ENCODE measurements at regions not wholly inside any gene's neighbourhood (a gene's known extent, or its start where the extent isn't known, plus 50 kb on each side); places are given as distances from the start of the nearest gene placed in this dataset.
A peak's percentile ranks its signal among the peaks of the same experiment; 100 is the strongest.
"Not testable (repeated sequence)": the region's sequence is repeated elsewhere in the genome, so short reads cannot be mapped to it uniquely, and the experiment has no call there.

DNA sequence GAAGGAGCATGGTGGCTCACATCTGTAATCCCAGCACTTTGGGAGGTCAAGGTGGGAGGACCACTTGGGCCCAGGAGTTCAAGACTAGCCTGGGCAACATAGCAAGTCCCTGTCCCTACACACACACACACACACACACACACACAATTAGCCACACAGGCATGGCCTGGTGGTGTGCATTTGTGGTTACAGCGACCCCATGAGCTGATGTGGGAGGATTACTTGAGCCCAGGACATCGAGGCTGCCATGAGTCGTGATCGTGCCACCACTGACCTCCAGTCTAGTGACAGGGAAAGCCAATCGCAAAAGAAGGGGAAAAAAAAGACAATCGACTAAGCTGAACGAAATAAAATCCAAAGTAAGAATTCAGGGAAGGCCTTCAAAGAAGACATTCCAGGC is 67.9 kb downstream of the TBX3 start:
- ATAC-seq (no peak), DNase-seq (no peak)
- intact Hi-C loops (cut with DNase I, micrococcal nuclease), result no loop called here

DNA sequence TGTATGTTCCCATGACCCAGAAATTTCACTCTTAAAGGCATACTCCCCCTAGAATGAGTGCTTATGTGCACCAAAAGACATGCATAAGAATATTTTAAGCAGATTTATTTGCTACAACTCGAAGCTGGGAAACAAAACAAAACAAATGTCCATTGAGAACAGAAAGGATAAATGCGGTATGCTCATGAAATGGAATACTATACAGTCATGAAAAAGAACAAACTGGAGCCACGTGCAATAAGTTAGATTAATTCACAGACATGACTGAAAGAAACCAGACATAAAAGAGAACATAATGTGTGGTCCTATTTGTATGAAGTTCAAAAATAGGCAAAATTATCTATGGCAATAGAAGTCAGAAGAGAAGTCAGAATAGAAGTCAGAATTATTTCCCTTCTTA is 69.9 kb downstream of the TBX3 start:
- ATAC-seq (no peak), DNase-seq (no peak)
- intact Hi-C loops (cut with DNase I, micrococcal nuclease), result no loop called here

DNA sequence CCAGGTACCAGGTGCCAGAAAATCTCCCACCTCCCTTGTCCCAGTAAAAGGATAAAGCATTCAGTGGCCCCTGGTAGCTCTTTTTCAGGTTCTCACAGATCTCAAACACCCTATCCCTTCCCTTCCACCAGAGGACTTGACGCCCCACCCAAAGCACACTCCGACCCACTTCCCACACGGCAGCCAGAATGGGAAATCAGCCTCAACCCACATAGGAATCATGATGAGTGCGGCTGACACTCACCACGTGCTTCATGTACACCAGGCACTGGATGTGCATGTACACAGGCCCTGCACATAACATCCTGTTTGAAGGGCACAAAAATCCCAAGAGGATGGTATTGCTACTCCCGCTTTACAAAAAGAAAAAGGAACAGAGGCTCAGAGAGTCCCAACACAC is 71.9 kb downstream of the TBX3 start:
- no peak for DNase-seq
- no peak for ATAC-seq
- intact Hi-C loops (cut with DNase I, micrococcal nuclease), result no loop called here

DNA sequence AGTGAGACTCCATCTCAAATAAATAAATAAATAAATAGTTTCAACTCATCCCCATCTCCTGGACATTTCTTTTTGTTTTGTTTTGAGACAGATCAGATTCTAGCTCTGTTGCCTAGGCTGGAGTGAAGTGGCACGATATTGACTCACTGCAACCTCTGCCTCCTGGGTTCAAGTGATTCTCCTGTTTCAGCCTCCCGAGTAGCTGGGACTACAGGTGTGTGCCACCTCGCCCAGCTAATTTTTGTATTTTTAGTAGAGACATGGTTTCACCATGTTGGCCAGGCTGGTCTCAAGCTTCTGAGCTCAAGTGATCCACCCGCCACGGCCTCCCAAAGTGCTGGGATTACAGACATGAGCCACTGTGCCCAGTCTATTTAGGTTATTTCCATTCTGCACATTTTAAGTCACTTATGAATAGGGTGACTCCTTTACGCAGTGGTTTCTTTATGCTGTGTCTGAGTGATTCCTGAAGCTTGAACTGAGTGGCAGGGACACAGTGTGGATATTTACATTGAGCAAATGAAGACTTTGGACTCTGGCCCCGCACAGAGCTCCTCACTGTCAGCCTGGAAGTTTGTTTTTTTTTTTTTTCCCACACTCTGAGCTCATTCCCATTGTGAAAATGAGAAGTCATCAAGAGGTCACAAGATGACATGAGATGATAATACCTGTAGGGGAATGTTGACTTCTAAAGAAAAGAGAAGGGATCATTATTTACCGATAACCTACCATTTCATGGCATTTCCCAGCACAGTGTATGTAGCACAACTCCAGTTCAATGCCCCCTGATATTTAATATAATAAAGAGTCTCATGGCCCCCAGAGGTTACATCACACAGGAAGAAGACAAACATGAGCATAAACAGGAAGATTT is 72.6 kb downstream of the TBX3 start:
- intact Hi-C loops (cut with DNase I, micrococcal nuclease), result no loop called here
- DNase-seq (peak in 1 of 2 donors; percentile 47), ATAC-seq (peak; percentile 99)

DNA sequence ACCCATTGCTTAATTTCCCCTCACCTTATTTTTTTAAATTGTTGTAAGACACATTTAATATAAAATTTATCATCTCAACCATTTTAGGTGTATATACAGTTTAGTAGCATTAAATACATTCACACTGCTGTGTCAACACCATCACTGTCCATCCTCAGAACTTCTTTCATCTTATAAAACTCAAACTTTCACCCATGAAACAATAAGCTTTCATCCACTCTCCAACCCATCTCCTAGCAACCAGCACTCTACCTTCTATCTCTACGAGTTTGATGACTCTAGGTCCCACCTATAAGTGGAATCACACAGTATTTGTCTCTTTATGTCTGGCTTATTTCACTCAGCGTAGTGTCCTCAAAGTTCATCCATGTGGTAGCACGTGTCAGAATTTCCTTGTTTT is 75.5 kb downstream of the TBX3 start:
- ATAC-seq, result no peak
- DNase-seq, result no peak
- intact Hi-C loops (cut with DNase I, micrococcal nuclease), result no loop called here

DNA sequence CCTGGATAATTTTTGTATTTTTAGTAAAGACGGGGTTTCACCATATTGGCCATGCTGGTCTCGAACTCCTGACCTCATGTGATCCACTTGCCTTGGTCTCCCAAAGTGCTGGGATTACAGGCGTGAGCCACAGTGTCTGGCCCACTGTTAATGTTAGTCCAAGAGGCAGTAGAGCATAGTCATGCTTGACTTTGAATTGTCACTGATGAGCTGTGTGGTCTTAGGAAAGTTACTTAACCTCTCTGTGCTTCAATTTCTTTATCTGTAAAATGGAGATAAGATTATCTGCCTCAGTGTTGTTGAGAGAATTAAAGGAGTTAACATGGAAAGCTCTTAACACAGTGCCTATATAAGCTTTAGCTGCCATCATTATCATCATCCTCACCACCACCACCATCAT is 78.1 kb downstream of the TBX3 start:
- intact Hi-C loops (cut with DNase I, micrococcal nuclease), result no loop called here
- DNase-seq (no peak), ATAC-seq (no peak)

DNA sequence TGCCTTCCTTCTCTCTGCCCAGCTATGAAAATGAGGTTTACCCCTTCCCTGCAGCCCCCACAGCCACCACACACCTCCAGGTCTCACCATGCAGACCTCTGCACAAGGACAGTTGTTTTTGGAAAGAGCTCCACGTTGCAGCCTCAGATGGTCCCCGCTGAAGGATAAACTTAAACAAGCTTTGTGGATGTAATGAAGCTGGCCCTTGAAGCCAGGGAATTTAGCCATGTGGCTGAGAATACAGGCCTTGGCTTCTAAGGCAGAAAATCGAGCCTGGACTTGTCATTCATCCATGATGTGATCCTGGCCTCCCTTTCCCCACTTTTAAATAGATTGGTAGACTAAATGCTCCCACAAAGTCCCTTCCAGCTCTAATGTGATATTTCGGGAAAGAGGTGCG is 79.4 kb downstream of the TBX3 start:
- ATAC-seq, result no peak
- intact Hi-C loops (cut with DNase I, micrococcal nuclease), result no loop called here
- no peak for DNase-seq

GRCh38 chr12:114600584-114600983 is 83.4 kb downstream of the TBX3 start:
- DNase-seq; intact Hi-C loops (cut with DNase I, micrococcal nuclease); ATAC-seq: not testable (repeated sequence)

GRCh38 chr12:114598111-114598510 is 85.9 kb downstream of the TBX3 start:
- ATAC-seq (no peak), DNase-seq (no peak)
- intact Hi-C loops (cut with DNase I, micrococcal nuclease), result no loop called here

DNA sequence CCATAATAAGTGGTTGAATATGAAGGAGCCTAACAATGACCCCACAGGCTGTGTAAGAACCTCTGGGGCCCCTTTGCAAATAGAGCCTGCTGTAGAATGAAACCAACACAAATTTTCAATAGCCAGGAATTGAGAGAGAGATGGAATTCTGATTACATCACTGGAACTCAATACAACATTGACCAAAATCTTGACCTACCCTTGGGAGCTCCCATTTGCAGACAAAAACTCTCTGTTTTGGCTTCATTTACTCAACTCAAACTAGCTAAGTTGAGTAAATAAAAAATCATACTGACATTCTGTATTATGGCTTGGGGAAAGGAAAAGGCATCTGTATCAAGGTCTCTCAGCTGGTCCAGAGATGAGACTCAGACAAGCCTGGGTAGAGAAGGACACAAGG is 91.0 kb downstream of the TBX3 start:
- ATAC-seq, result no peak
- intact Hi-C loops (cut with DNase I, micrococcal nuclease), result no loop called here
- DNase-seq, result no peak

DNA sequence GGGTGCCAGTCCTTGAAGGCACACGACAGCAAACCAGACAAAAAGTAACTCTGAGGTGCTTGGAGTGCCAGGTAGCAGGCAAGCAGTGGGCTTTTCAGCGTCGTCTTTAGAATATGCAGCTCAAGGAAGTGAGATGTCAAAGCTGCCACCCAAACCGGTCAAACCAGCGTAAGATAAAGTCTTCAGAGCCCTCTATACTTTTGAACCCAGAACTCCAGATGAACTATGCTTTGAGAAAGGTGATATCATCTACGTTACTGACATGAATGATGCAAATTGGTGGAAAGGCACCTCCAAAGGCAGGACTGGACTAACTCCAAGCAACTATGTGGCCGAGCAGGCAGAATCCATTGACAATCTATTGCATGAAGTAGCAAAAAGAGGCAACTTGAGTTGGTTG is 95.9 kb downstream of the TBX3 start:
- DNase-seq (no peak), ATAC-seq (no peak)
- intact Hi-C loops (cut with DNase I, micrococcal nuclease), result no loop called here

DNA sequence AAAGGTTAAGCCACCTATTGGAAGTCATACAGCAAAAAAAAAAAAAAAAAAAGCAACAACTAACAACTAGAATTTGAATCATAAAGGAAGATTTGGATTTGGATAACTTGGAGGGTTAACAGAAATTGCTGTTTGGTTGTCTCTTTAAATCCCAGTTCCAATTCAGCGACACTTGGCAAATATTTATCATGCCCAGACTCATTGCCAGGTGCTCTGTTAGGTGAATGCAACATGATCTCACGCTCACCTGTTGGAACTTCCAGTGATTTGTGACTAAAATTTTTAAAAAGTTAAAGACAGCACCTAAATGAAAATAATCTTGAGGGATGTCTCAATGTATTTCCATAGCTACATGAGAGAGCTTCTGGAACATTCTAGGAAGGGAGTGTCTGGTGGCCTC is 103.7 kb downstream of the TBX3 start:
- intact Hi-C loops (cut with DNase I, micrococcal nuclease), result no loop called here
- DNase-seq (no peak), ATAC-seq (no peak)

DNA sequence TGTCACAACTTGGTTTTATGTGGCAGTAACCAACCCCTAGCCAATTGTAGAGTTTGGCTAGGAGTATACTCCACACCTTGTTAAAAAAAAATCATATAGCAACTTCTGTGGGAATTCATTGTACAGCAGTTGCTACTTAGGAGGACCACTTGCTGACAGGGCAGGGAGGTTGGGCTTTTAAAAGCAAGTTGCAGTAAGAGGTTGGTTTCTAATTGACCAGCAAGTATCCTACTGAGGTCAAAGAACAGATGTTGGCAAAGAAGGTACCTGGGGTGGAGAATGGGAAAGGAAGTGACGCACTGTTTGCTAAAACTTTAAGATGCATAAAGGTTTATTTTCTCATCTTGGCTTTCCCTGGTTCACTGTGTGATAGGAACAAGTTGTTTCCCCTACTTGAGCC is 104.6 kb downstream of the TBX3 start:
- no peak for DNase-seq
- no peak for ATAC-seq
- intact Hi-C loops (cut with DNase I, micrococcal nuclease), result no loop called here

DNA sequence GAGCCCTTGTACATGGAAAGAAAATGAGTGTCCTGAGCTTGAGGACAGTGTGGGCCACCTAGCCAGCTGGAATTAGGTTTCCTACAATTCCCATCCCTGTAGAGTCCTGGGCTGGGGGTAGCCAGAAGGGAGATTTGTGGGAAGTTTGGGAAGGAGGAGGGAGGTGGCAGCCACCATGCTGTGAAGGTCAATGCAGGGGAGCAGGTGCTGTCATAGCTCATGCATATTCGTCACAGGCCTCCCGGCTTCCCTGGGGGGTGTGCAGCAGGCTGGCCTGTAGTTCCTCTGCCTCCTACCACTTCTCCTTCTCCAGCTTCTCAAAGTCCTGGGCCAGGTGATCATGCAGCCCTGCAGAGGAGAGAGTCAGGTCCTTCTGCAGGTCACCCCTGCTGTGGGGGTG is 121.3 kb downstream of the TBX3 start:
- DNase-seq (no peak), ATAC-seq (no peak)
- intact Hi-C loops (cut with DNase I, micrococcal nuclease), result no loop called here

- intact Hi-C loops (cut with DNase I, micrococcal nuclease), result no loop called here
- DNase-seq (no peak), ATAC-seq (no peak)
Measured at GRCh38 chr12:114555451-114555850, 128.5 kb downstream of the TBX3 start.

DNA sequence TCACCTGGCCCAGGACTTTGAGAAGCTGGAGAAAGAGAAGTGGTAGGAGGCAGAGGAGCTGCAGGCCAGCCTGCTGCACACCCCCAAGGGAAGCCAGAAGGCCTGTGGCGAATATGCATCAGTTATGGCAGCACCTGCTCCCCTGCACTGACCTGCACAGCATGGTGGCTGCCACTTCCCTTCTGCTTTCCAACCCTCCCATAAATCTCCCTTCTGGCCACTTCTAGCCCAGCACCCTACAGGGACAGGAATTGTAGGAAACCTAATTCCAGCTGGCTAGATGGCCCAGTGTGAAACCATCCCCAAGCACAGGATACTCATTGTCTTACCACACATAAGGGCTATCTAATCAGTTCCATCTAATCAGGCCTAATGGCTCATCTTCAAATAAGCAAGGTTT is 136.3 kb downstream of the TBX3 start:
- intact Hi-C loops (cut with DNase I, micrococcal nuclease), result no loop called here
- ATAC-seq (no peak), DNase-seq (no peak)

DNA sequence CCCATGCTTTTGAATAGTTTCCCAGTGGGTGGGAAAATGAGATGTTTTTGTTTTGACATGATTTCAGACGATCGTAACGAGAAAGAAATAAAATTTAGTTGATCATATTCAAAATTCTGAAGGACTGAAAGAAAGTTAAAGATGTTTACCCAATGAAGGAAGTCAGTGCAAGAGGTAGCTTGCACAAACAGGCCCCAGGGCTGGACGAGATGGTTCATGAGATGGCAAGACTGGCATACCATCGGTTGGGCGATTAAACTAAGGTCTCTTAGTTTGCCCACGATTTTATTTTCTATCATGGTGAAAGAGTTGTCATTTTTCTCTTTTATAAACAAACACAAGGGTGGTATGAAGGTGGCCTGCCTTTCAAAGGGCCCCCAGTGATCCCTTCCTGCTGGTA is 124.5 kb upstream of the TBX5 start:
- ATAC-seq (no peak), DNase-seq (no peak)
- intact Hi-C loops (cut with DNase I, micrococcal nuclease), result no loop called here

- DNase-seq (no peak), ATAC-seq (no peak)
- intact Hi-C loops (cut with DNase I, micrococcal nuclease), result no loop called here
Measured at GRCh38 chr12:114529966-114530365, 124.0 kb upstream of the TBX5 start.

DNA sequence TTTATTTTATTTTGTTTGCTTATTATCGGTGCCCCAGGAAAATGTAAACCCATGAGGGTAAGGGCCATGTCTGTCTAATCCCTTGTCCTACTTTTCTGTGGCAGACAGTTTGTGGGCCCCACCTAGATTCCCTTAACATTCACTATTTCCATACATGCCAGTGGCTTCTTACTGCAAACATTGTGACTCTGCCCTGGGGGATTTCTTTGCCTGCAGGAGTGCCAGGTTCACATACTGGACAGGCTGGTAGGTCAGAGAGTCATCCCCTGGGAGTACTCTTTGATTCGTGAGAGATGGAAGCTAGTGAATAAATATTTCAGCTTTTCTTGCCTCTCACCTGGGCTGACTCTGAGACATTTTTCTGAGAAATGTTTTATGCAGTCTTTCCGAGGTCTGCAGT is 122.8 kb upstream of the TBX5 start:
- no peak for DNase-seq
- intact Hi-C loops (cut with DNase I, micrococcal nuclease), result no loop called here
- ATAC-seq, result no peak

DNA sequence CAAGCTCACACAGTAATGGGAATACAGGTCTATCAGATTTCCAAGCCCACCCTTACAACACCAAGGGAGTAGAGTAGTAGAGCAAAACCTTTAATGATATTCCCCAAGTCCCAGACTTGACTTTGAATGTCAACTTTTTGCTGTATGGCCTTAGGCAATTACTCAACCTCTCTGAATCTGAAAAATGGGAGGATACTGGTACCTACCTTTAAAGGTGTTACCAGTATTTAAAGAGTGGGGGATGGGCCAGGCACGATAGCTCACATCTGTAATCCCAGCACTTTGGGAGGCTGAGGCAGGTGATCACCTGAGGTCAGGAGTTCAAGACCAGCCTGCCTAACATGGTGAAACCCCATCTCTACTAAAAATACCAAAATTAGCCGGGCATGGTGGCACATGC is 115.2 kb upstream of the TBX5 start:
- ATAC-seq; intact Hi-C loops (cut with DNase I, micrococcal nuclease); DNase-seq: not testable (repeated sequence)

DNA sequence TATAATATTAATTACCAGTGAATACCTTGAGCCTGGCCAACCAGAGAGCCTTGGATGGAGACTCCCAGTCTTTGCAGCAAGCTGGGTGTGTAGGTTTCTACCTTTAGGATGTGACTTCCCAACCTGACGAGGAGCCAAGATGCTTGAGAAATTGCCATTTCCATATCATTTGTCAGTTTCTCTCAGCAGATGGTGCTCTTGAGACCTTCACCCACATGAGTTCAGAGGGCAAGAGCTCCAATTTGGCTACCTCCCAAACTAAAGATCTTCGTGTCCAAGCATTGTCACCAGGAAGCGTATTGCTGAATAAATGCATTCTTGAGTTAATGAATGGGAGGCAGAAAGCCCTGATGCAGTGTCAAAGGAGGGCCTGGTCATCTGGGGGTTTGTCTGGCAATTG is 106.4 kb upstream of the TBX5 start:
- DNase-seq (no peak), ATAC-seq (no peak)
- intact Hi-C loops (cut with DNase I, micrococcal nuclease), result no loop called here

Data from left colon (tissue), 2 donors.